Esophagus (tissue), 2 donors: ENCODE measurements at regions not wholly inside any gene's neighbourhood (a gene's known extent, or its start where the extent isn't known, plus 50 kb on each side); places are given as distances from the start of the nearest gene placed in this dataset.

ENCODE experiments used
- H3K27ac ChIP-seq, 2 donors: one replicate each; pipeline ENCODE4 v1.5.1; 2013; ENCODE audit warnings: low read depth in 2 of 2, mild to moderate bottlenecking in 2 of 2, inconsistent platforms in 1 of 2, low read length in 1 of 2, moderate library complexity in 1 of 2
- H3K27me3 ChIP-seq, 2 donors: one replicate each; pipeline ENCODE4 v1.6.1; 2013; ENCODE audit warnings: low read length in 2 of 2, control low read depth in 1 of 2, mild to moderate bottlenecking in 1 of 2; ENCODE audit not compliant: insufficient read depth in 2 of 2, control insufficient read depth in 1 of 2
- H3K36me3 ChIP-seq, 2 donors: one replicate each; pipeline ENCODE4 v1.6.1; 2013; ENCODE audit warnings: low read length in 1 of 2; ENCODE audit not compliant: control insufficient read depth in 2 of 2, insufficient read depth in 2 of 2
- H3K4me1 ChIP-seq, 2 donors: one replicate each; pipeline ENCODE4 v1.6.1; 2013; ENCODE audit warnings: low read length in 1 of 2; ENCODE audit not compliant: control insufficient read depth in 2 of 2, insufficient read depth in 2 of 2
- H3K4me3 ChIP-seq, 2 donors: one replicate each; pipeline ENCODE4 v1.5.1; 2013; ENCODE audit warnings: low read length in 2 of 2, mild to moderate bottlenecking in 2 of 2, low read depth in 1 of 2, moderate library complexity in 1 of 2
- H3K9me3 ChIP-seq, 2 donors: one replicate each; pipeline ENCODE4 v1.6.1; 2013; ENCODE audit warnings: mild to moderate bottlenecking in 2 of 2, low read depth in 1 of 2, low read length in 1 of 2, moderate library complexity in 1 of 2; ENCODE audit not compliant: control insufficient read depth in 2 of 2, insufficient read depth in 1 of 2
- WGBS, 2 donors: extraction: QIAGEN DNeasy Blood & Tissue Kit; methylation state at CpG; one replicate each; pipeline ENCODE4 v1.1.7; 2013; 5-methylcytosine and 5-hydroxymethylcytosine counted together
- donor health status: healthy with polysubstance abuse.
- donor health status: Bipolar disorder and iron deficiency.

- 81 to 86% methylated on average over 2 of the region's 2 CpGs for WGBS, 2 donors
- no peak overlapping the region for H3K27ac ChIP-seq
These were observed 50.5 kb upstream of the ZNF438 start for GRCh38 chr10:31081937-31082840.

GRCh38 chr10:31083765-31084184 is 52.1 kb upstream of the ZNF438 start:
- Histone ChIP-seq H3K9me3 (no peaks in the 10 kb centered on the region), H3K4me3 (no peak overlapping the region), H3K4me1 (no peaks in the 10 kb centered on the region), H3K36me3 (no peaks in the 10 kb centered on the region), H3K27ac (no peak overlapping the region), H3K27me3 (no peaks in the 10 kb centered on the region)
- 53 to 54% methylated on average over 6 of the region's 6 CpGs for WGBS, 2 donors

More at GRCh38 chr10:31081937-31082840, 50.5 kb upstream of the ZNF438 start:
- Histone ChIP-seq H3K4me1 (no peaks in the 10 kb centered on the region), H3K4me3 (no peak overlapping the region), H3K9me3 (no peaks in the 10 kb centered on the region), H3K27me3 (no peaks in the 10 kb centered on the region), H3K36me3 (no peaks in the 10 kb centered on the region)

- Histone ChIP-seq H3K27me3 (no peaks in the 10 kb centered on the region), H3K9me3 (no peaks in the 10 kb centered on the region), H3K4me1 (no peaks in the 10 kb centered on the region), H3K36me3 (no peaks in the 10 kb centered on the region), H3K27ac (no peak overlapping the region), H3K4me3 (no peak overlapping the region)
- WGBS, 2 donors, result 79 to 88% methylated on average over 3 of the region's 3 CpGs
These were observed 55.3 kb upstream of the ZNF438 start for GRCh38 chr10:31087011-31087410.

GRCh38 chr10:31087851-31088250 is 56.2 kb upstream of the ZNF438 start:
- no peaks in the 10 kb centered on the region for H3K4me1 ChIP-seq
- H3K9me3 ChIP-seq, result no peaks in the 10 kb centered on the region
- H3K27me3 ChIP-seq, result no peaks in the 10 kb centered on the region
- H3K27ac ChIP-seq, result no peak overlapping the region
- no peak overlapping the region for H3K4me3 ChIP-seq
- 65 to 76% methylated on average over 1 of the region's 1 CpG for WGBS, 2 donors
- H3K36me3 ChIP-seq, result no peaks in the 10 kb centered on the region

GRCh38 chr10:31090894-31091607 is 59.4 kb upstream of the ZNF438 start:
- no peaks in the 10 kb centered on the region for H3K36me3 ChIP-seq
- no peaks in the 10 kb centered on the region for H3K9me3 ChIP-seq
- WGBS, 2 donors, result 88 to 96% methylated on average over 4 of the region's 4 CpGs
- H3K27ac ChIP-seq, result no peak overlapping the region
- H3K4me3 ChIP-seq, result no peak overlapping the region
- H3K27me3 ChIP-seq, result no peaks in the 10 kb centered on the region
- H3K4me1 ChIP-seq, result no peaks in the 10 kb centered on the region

GRCh38 chr10:31095677-31096560 is 64.3 kb upstream of the ZNF438 start:
- no peak overlapping the region for H3K4me3 ChIP-seq
- H3K9me3 ChIP-seq, result no peaks in the 10 kb centered on the region
- H3K27me3 ChIP-seq, result no peaks in the 10 kb centered on the region
- H3K36me3 ChIP-seq, result no peaks in the 10 kb centered on the region
- no peaks in the 10 kb centered on the region for H3K4me1 ChIP-seq
- 58 to 66% methylated on average over 11 of the region's 11 CpGs for WGBS, 2 donors
- no peak overlapping the region for H3K27ac ChIP-seq

- no peaks in the 10 kb centered on the region for H3K36me3 ChIP-seq
- H3K9me3 ChIP-seq, result no peaks in the 10 kb centered on the region
- WGBS, 2 donors, result 41 to 49% methylated on average over 2 of the region's 2 CpGs
- no peak overlapping the region for H3K27ac ChIP-seq
- H3K4me3 ChIP-seq, result no peak overlapping the region
- H3K27me3 ChIP-seq, result no peaks in the 10 kb centered on the region
- no peaks in the 10 kb centered on the region for H3K4me1 ChIP-seq
These were observed 66.4 kb upstream of the ZNF438 start for GRCh38 chr10:31098046-31098445.

- Histone ChIP-seq H3K27ac (no peak overlapping the region), H3K9me3 (no peaks in the 10 kb centered on the region), H3K27me3 (no peaks in the 10 kb centered on the region), H3K36me3 (no peaks in the 10 kb centered on the region), H3K4me1 (no peaks in the 10 kb centered on the region), H3K4me3 (no peak overlapping the region)
- 77 to 86% methylated on average over 10 of the region's 10 CpGs for WGBS, 2 donors
These were observed 67.4 kb upstream of the ZNF438 start for GRCh38 chr10:31099094-31099493.

- Histone ChIP-seq H3K9me3 (no peaks in the 10 kb centered on the region), H3K36me3 (no peaks in the 10 kb centered on the region), H3K4me1 (no peaks in the 10 kb centered on the region), H3K4me3 (no peak overlapping the region), H3K27me3 (no peaks in the 10 kb centered on the region), H3K27ac (no peak overlapping the region)
- WGBS, 2 donors, result 40 to 61% methylated on average over 10 of the region's 10 CpGs
These were observed 68.0 kb upstream of the ZNF438 start for GRCh38 chr10:31099664-31100063.
